Urothelium cell line (cell line): ENCODE measurements at regions not wholly inside any gene's neighbourhood (a gene's known extent, or its start where the extent isn't known, plus 50 kb on each side); places are given as distances from the start of the nearest gene placed in this dataset.

Source experiments
- DNase-seq: peaks from one replicate; pipeline ENCODE4 v3.0.0; 2011; ENCODE audit warnings: low spot score, mixed read lengths
- FAIRE-seq: peaks from 2 replicates; lab custom pipeline; 2011; peaks lifted over from hg19 to GRCh38; lab: Jason Lieb, UNC

- FAIRE-seq: no peak
- no peak for DNase-seq
Measured at GRCh38 chr1:198929111-198929604, 290.3 kb downstream of the PTPRC start.

GRCh38 chr1:198929961-198930599 lies 291.2 kb downstream of the PTPRC start:
- DNase-seq (no peak), FAIRE-seq (no peak)

GRCh38 chr1:198932351-198932991 lies 293.6 kb downstream of the PTPRC start:
- no peak for FAIRE-seq
- no peak for DNase-seq

GRCh38 chr1:198933515-198934222 lies 294.8 kb downstream of the PTPRC start:
- DNase-seq: no peak
- FAIRE-seq: no peak

- FAIRE-seq: no peak
Measured at GRCh38 chr1:198934426-198934825, 295.6 kb downstream of the PTPRC start.

GRCh38 chr1:198934901-198935305 lies 296.1 kb downstream of the PTPRC start:
- DNase-seq (no peak), FAIRE-seq (no peak)

More at GRCh38 chr1:198934426-198934825, 295.6 kb downstream of the PTPRC start:
- no peak for DNase-seq

- no peak for FAIRE-seq
- peak; percentile 72 for DNase-seq
Measured at GRCh38 chr1:198935306-198935921, 296.6 kb downstream of the PTPRC start.

- FAIRE-seq: no peak
- no peak for DNase-seq
Measured at GRCh38 chr1:198936371-198937083, 297.7 kb downstream of the PTPRC start.

GRCh38 chr1:198937231-198938031 lies 298.6 kb downstream of the PTPRC start:
- FAIRE-seq: no peak
- peak; percentile 81 for DNase-seq

- DNase-seq: no peak
- no peak for FAIRE-seq
Measured at GRCh38 chr1:198939286-198939685, 300.4 kb downstream of the PTPRC start.

GRCh38 chr1:198939956-198940355 lies 301.1 kb downstream of the PTPRC start:
- DNase-seq: no peak
- FAIRE-seq: no peak

GRCh38 chr1:198942466-198942865 lies 303.6 kb downstream of the PTPRC start:
- DNase-seq (no peak), FAIRE-seq (no peak)

- no peak for DNase-seq
- no peak for FAIRE-seq
Measured at GRCh38 chr1:198943484-198944187, 304.8 kb downstream of the PTPRC start.

- DNase-seq: no peak
- no peak for FAIRE-seq
Measured at GRCh38 chr1:198947456-198947855, 308.6 kb downstream of the PTPRC start.

- FAIRE-seq (no peak), DNase-seq (no peak)
Measured at GRCh38 chr1:198948895-198949659, 310.2 kb downstream of the PTPRC start.

GRCh38 chr1:198950036-198950435 lies 311.2 kb downstream of the PTPRC start:
- no peak for FAIRE-seq

GRCh38 chr1:198955085-198955484 lies 316.2 kb downstream of the PTPRC start:
- DNase-seq (no peak), FAIRE-seq (no peak)

More at GRCh38 chr1:198950036-198950435, 311.2 kb downstream of the PTPRC start:
- DNase-seq: no peak

- no peak for DNase-seq
- FAIRE-seq: no peak
Measured at GRCh38 chr1:198957044-198957443, 318.2 kb downstream of the PTPRC start.

- DNase-seq (no peak), FAIRE-seq (no peak)
Measured at GRCh38 chr1:198959032-198959431, 320.2 kb downstream of the PTPRC start.
